GM23338 (cell line): ENCODE measurements at regions not wholly inside any gene's neighbourhood (a gene's known extent, or its start where the extent isn't known, plus 50 kb on each side); places are given as distances from the start of the nearest gene placed in this dataset.

ENCODE experiments used
- ATAC-seq: fragments of 200-7000 bp; cut with Tn5 transposase; 3 replicates; pipeline ENCODE4 v1.9.1; 2020
- DNase-seq: peaks from one replicate; pipeline ENCODE4 v3.0.0-alpha.2; 2015; ENCODE audit warnings: low spot score
- H2AFZ ChIP-seq: fragments of 200-600 bp; sonication (generic); 2 replicates; pipeline ENCODE4 v1.8.0; 2016; ENCODE audit warnings: antibody characterized with exemption, mild to moderate bottlenecking, moderate library complexity
- H3F3A ChIP-seq: fragments of 200-600 bp; sonication (generic); replicated peaks from 2 replicates; pipeline ENCODE4 v1.8.0; 2017; ENCODE audit warnings: antibody characterized with exemption, mixed run types, low read depth
- H3K27ac ChIP-seq: fragments of 200-600 bp; sonication (generic); 2 replicates; pipeline ENCODE4 v1.6.1; 2016; ENCODE audit warnings: low read depth
- H3K27me3 ChIP-seq: fragments of 200-600 bp; sonication (generic); 2 replicates; pipeline ENCODE4 v1.8.0; 2016; ENCODE audit warnings: mild to moderate bottlenecking, mixed run types, moderate library complexity; ENCODE audit not compliant: insufficient read depth
- H3K36me3 ChIP-seq: fragments of 200-600 bp; sonication (generic); 2 replicates; pipeline ENCODE4 v1.8.0; 2016; ENCODE audit warnings: mild to moderate bottlenecking; ENCODE audit not compliant: insufficient read depth
- H3K4me1 ChIP-seq: fragments of 200-600 bp; sonication (generic); 2 replicates; pipeline ENCODE4 v1.8.0; 2016; ENCODE audit warnings: mild to moderate bottlenecking, moderate library complexity; ENCODE audit not compliant: insufficient read depth
- H3K4me2 ChIP-seq: fragments of 200-600 bp; sonication (generic); 2 replicates; pipeline ENCODE4 v1.7.1; 2017; ENCODE audit warnings: mixed run types
- H3K4me3 ChIP-seq: fragments of 200-600 bp; sonication (generic); 2 replicates; pipeline ENCODE4 v1.6.1; 2016; ENCODE audit warnings: mixed run types
- H3K79me2 ChIP-seq: fragments of 200-600 bp; sonication (generic); replicated peaks from 2 replicates; pipeline ENCODE4 v1.8.0; 2017; ENCODE audit warnings: mild to moderate bottlenecking; ENCODE audit not compliant: insufficient read depth
- H3K9me2 ChIP-seq: fragments of 200-600 bp; sonication (generic); 2 replicates; pipeline ENCODE4 v1.8.0; 2017; ENCODE audit not compliant: insufficient read depth
- H4K20me1 ChIP-seq: fragments of 200-600 bp; sonication (generic); replicated peaks from 2 replicates; pipeline ENCODE4 v1.8.0; 2017; ENCODE audit warnings: mild to moderate bottlenecking; ENCODE audit not compliant: insufficient read depth
- H3K27ac Mint-ChIP-seq: 2 replicates; pipeline ENCODE4 v1.8.0; 2020; ENCODE audit warnings: inconsistent platforms, mild to moderate bottlenecking, moderate library complexity, mixed read lengths
- H3K27me3 Mint-ChIP-seq: 3 replicates; pipeline ENCODE4 v1.8.0; 2022; ENCODE audit warnings: low read depth, mild to moderate bottlenecking, moderate library complexity, mixed read lengths, inconsistent platforms; ENCODE audit not compliant: insufficient read depth, poor library complexity
- H3K36me3 Mint-ChIP-seq: 3 replicates; pipeline ENCODE4 v1.8.0; 2021; ENCODE audit warnings: low read depth, mild to moderate bottlenecking, inconsistent platforms, moderate library complexity, mixed read lengths
- H3K4me1 Mint-ChIP-seq: 3 replicates; pipeline ENCODE4 v1.8.0; 2020; ENCODE audit warnings: mild to moderate bottlenecking, inconsistent platforms, mixed read lengths
- H3K4me3 Mint-ChIP-seq: 3 replicates; pipeline ENCODE4 v1.8.0; 2021; ENCODE audit warnings: moderate library complexity, mild to moderate bottlenecking, inconsistent platforms, mixed read lengths
- H3K9me3 Mint-ChIP-seq: 3 replicates; pipeline ENCODE4 v1.8.0; 2020; ENCODE audit warnings: moderate library complexity, mild to moderate bottlenecking, inconsistent platforms, mixed read lengths
- CREB1 ChIP-seq: fragments of 250-450 bp; sonication (Bioruptor Pico); IDR thresholded peaks from 2 replicates; pipeline ENCODE4 v1.5.0; 2020; ENCODE audit warnings: low read depth, mild to moderate bottlenecking, moderate library complexity
- EZH2 ChIP-seq: fragments of 200-600 bp; sonication (generic); IDR thresholded peaks from one replicate; pipeline ENCODE4 v1.8.0; 2017; ENCODE audit warnings: antibody characterized with exemption, mild to moderate bottlenecking, low read depth; ENCODE audit not compliant: unreplicated experiment
- EZH2phosphoT487 ChIP-seq: fragments of 200-600 bp; sonication (generic); IDR thresholded peaks from one replicate; pipeline ENCODE4 v1.8.1; 2018; ENCODE audit warnings: antibody characterized with exemption; ENCODE audit not compliant: unreplicated experiment
- JUNB ChIP-seq: IDR thresholded peaks from one replicate; pipeline ENCODE4 v1.6.1; 2016; ENCODE audit warnings: antibody characterized with exemption; ENCODE audit not compliant: unreplicated experiment
- NANOG ChIP-seq: IDR thresholded peaks from 2 replicates; pipeline ENCODE4 v1.6.1; 2016; ENCODE audit warnings: antibody characterized with exemption, borderline replicate concordance
- POLR2AphosphoS5 ChIP-seq: IDR thresholded peaks from 2 replicates; pipeline ENCODE4 v1.6.1; 2016; ENCODE audit warnings: antibody characterized with exemption, low read depth
- STAT1 ChIP-seq: IDR thresholded peaks from one replicate; pipeline ENCODE4 v1.6.1; 2016; ENCODE audit warnings: antibody characterized with exemption; ENCODE audit not compliant: unreplicated experiment
- ZNF114 ChIP-seq: fragments of 250-450 bp; sonication (Bioruptor Pico); IDR thresholded peaks from 2 replicates; pipeline ENCODE4 v1.5.0; 2020; ENCODE audit warnings: mild to moderate bottlenecking, moderate library complexity
- ZNF331 ChIP-seq: fragments of 250-450 bp; sonication (Bioruptor Pico); IDR thresholded peaks from 2 replicates; pipeline ENCODE4 v1.5.0; 2020; ENCODE audit warnings: low read depth, mild to moderate bottlenecking, moderate library complexity
- TF ChIP-seq, protein P1 (sequence below): IDR thresholded peaks from one replicate; pipeline ENCODE4 v1.6.1; 2018; ENCODE audit warnings: antibody characterized with exemption; ENCODE audit not compliant: unreplicated experiment
- TF ChIP-seq, protein P2 (sequence below): fragments of 250-450 bp; sonication (Bioruptor Pico); IDR thresholded peaks from 2 replicates; pipeline ENCODE4 v1.5.0; 2020; ENCODE audit warnings: mild to moderate bottlenecking, moderate library complexity
- TF ChIP-seq, protein P3 (sequence below): IDR thresholded peaks from 2 replicates; pipeline ENCODE4 v1.6.1; 2016; ENCODE audit warnings: antibody characterized with exemption
- TF ChIP-seq, protein P4 (sequence below), 2 experiments: fragments of 200-600 bp in 1 of 2; sonication (generic) in 1 of 2; conservative IDR thresholded peaks; 2 replicates each; pipeline versions ENCODE4 v1.5.1 to v1.6.1; 2016 to 2017; ENCODE audit warnings: antibody characterized with exemption in 2 of 2, low read depth in 2 of 2, mild to moderate bottlenecking in 2 of 2, moderate library complexity in 1 of 2

DNA sequence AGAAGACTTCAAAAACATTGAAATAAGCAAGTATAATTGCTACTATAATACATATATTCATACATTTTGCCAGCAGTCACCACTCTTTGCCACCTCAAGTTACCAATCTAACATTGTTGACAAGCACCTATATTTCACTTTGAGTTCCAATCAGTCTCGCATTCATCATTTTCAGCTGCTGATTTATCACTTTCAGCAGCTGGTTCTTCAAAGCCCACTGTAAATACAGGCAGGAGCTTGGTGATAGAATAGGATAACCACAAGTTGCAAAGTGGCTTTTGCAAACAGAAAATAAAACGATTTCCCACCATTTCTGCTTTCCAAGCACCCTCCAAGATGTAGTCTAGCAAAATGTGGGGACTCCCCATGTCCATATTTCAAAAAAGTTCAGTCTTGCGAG, 114.2 kb upstream of the ITGA1 start:
- H4K20me1 ChIP-seq, result no peaks in the 10 kb centered on the region
- no peaks in the 10 kb centered on the region for H3K79me2 ChIP-seq
- DNase-seq (no peak), ATAC-seq (no peak)
- no peaks in the 10 kb centered on the region for H3K36me3 ChIP-seq
- H3K9me3 Mint-ChIP-seq, result no peaks in the 10 kb centered on the region
- H3K4me1 Mint-ChIP-seq, result peaks cover 3% of the 10 kb centered on the region; the same call in 2 of the 3 replicates
- H3K4me2 ChIP-seq, result no peak overlapping the region
- no peaks in the 10 kb centered on the region for H3K36me3 Mint-ChIP-seq
- no peak overlapping the region for H2AFZ ChIP-seq
- no peak overlapping the region for H3K27ac Mint-ChIP-seq
- TF ChIP-seq, protein P1, sequence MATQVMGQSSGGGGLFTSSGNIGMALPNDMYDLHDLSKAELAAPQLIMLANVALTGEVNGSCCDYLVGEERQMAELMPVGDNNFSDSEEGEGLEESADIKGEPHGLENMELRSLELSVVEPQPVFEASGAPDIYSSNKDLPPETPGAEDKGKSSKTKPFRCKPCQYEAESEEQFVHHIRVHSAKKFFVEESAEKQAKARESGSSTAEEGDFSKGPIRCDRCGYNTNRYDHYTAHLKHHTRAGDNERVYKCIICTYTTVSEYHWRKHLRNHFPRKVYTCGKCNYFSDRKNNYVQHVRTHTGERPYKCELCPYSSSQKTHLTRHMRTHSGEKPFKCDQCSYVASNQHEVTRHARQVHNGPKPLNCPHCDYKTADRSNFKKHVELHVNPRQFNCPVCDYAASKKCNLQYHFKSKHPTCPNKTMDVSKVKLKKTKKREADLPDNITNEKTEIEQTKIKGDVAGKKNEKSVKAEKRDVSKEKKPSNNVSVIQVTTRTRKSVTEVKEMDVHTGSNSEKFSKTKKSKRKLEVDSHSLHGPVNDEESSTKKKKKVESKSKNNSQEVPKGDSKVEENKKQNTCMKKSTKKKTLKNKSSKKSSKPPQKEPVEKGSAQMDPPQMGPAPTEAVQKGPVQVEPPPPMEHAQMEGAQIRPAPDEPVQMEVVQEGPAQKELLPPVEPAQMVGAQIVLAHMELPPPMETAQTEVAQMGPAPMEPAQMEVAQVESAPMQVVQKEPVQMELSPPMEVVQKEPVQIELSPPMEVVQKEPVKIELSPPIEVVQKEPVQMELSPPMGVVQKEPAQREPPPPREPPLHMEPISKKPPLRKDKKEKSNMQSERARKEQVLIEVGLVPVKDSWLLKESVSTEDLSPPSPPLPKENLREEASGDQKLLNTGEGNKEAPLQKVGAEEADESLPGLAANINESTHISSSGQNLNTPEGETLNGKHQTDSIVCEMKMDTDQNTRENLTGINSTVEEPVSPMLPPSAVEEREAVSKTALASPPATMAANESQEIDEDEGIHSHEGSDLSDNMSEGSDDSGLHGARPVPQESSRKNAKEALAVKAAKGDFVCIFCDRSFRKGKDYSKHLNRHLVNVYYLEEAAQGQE, result no peak
- TF ChIP-seq EZH2phosphoT487, result no peak
- TF ChIP-seq, protein P2, sequence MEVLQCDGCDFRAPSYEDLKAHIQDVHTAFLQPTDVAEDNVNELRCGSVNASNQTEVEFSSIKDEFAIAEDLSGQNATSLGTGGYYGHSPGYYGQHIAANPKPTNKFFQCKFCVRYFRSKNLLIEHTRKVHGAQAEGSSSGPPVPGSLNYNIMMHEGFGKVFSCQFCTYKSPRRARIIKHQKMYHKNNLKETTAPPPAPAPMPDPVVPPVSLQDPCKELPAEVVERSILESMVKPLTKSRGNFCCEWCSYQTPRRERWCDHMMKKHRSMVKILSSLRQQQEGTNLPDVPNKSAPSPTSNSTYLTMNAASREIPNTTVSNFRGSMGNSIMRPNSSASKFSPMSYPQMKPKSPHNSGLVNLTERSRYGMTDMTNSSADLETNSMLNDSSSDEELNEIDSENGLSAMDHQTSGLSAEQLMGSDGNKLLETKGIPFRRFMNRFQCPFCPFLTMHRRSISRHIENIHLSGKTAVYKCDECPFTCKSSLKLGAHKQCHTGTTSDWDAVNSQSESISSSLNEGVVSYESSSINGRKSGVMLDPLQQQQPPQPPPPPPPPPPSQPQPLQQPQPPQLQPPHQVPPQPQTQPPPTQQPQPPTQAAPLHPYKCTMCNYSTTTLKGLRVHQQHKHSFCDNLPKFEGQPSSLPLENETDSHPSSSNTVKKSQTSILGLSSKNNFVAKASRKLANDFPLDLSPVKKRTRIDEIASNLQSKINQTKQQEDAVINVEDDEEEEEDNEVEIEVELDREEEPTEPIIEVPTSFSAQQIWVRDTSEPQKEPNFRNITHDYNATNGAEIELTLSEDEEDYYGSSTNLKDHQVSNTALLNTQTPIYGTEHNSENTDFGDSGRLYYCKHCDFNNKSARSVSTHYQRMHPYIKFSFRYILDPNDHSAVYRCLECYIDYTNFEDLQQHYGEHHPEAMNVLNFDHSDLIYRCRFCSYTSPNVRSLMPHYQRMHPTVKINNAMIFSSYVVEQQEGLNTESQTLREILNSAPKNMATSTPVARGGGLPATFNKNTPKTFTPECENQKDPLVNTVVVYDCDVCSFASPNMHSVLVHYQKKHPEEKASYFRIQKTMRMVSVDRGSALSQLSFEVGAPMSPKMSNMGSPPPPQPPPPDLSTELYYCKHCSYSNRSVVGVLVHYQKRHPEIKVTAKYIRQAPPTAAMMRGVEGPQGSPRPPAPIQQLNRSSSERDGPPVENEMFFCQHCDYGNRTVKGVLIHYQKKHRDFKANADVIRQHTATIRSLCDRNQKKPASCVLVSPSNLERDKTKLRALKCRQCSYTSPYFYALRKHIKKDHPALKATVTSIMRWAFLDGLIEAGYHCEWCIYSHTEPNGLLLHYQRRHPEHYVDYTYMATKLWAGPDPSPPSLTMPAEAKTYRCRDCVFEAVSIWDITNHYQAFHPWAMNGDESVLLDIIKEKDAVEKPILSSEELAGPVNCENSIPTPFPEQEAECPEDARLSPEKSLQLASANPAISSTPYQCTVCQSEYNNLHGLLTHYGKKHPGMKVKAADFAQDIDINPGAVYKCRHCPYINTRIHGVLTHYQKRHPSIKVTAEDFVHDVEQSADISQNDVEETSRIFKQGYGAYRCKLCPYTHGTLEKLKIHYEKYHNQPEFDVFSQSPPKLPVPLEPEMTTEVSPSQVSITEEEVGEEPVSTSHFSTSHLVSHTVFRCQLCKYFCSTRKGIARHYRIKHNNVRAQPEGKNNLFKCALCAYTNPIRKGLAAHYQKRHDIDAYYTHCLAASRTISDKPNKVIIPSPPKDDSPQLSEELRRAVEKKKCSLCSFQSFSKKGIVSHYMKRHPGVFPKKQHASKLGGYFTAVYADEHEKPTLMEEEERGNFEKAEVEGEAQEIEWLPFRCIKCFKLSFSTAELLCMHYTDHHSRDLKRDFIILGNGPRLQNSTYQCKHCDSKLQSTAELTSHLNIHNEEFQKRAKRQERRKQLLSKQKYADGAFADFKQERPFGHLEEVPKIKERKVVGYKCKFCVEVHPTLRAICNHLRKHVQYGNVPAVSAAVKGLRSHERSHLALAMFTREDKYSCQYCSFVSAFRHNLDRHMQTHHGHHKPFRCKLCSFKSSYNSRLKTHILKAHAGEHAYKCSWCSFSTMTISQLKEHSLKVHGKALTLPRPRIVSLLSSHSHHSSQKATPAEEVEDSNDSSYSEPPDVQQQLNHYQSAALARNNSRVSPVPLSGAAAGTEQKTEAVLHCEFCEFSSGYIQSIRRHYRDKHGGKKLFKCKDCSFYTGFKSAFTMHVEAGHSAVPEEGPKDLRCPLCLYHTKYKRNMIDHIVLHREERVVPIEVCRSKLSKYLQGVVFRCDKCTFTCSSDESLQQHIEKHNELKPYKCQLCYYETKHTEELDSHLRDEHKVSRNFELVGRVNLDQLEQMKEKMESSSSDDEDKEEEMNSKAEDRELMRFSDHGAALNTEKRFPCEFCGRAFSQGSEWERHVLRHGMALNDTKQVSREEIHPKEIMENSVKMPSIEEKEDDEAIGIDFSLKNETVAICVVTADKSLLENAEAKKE (CRISPR knock-in tag), result no peak
- TF ChIP-seq POLR2AphosphoS5, result no peak
- TF ChIP-seq, protein P3, sequence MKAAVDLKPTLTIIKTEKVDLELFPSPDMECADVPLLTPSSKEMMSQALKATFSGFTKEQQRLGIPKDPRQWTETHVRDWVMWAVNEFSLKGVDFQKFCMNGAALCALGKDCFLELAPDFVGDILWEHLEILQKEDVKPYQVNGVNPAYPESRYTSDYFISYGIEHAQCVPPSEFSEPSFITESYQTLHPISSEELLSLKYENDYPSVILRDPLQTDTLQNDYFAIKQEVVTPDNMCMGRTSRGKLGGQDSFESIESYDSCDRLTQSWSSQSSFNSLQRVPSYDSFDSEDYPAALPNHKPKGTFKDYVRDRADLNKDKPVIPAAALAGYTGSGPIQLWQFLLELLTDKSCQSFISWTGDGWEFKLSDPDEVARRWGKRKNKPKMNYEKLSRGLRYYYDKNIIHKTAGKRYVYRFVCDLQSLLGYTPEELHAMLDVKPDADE, result no peak
- TF ChIP-seq ZNF331 (CRISPR knock-in tag), result no peak
- TF ChIP-seq EZH2, result no peak
- TF ChIP-seq JUNB, result no peak
- TF ChIP-seq, protein P4, sequence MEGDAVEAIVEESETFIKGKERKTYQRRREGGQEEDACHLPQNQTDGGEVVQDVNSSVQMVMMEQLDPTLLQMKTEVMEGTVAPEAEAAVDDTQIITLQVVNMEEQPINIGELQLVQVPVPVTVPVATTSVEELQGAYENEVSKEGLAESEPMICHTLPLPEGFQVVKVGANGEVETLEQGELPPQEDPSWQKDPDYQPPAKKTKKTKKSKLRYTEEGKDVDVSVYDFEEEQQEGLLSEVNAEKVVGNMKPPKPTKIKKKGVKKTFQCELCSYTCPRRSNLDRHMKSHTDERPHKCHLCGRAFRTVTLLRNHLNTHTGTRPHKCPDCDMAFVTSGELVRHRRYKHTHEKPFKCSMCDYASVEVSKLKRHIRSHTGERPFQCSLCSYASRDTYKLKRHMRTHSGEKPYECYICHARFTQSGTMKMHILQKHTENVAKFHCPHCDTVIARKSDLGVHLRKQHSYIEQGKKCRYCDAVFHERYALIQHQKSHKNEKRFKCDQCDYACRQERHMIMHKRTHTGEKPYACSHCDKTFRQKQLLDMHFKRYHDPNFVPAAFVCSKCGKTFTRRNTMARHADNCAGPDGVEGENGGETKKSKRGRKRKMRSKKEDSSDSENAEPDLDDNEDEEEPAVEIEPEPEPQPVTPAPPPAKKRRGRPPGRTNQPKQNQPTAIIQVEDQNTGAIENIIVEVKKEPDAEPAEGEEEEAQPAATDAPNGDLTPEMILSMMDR (conservative IDR thresholded peaks at IDR 0.05; ENCODE audit: low read depth in 2 of 2), result no peak
- TF ChIP-seq STAT1, result no peak
- TF ChIP-seq CREB1 (CRISPR knock-in tag), result no peak
- no peak for TF ChIP-seq ZNF114 (CRISPR knock-in tag)
- TF ChIP-seq NANOG, result no peak
- H3K27me3 Mint-ChIP-seq, result no peaks in the 10 kb centered on the region
- H3K27me3 ChIP-seq, result no peaks in the 10 kb centered on the region
- H3F3A ChIP-seq, result no peaks in the 10 kb centered on the region
- H3K4me3 ChIP-seq, result no peak overlapping the region
- no peaks in the 10 kb centered on the region for H3K4me1 ChIP-seq
- H3K4me3 Mint-ChIP-seq, result no peak overlapping the region
- H3K9me2 ChIP-seq, result no peaks in the 10 kb centered on the region
- no peak overlapping the region for H3K27ac ChIP-seq
